DMS53 (cell line): ENCODE measurements at regions not wholly inside any gene's neighbourhood (a gene's known extent, or its start where the extent isn't known, plus 50 kb on each side); places are given as distances from the start of the nearest gene placed in this dataset.

ENCODE experiments used
- DNase-seq: peaks from one replicate; lab custom pipeline; 2025; lab: John Stamatoyannopoulos, UW

- DNase-seq: peak; percentile 24
Observed at GRCh38 chr6:6891949-6892461, 215.8 kb upstream of the RREB1 start.

DNA sequence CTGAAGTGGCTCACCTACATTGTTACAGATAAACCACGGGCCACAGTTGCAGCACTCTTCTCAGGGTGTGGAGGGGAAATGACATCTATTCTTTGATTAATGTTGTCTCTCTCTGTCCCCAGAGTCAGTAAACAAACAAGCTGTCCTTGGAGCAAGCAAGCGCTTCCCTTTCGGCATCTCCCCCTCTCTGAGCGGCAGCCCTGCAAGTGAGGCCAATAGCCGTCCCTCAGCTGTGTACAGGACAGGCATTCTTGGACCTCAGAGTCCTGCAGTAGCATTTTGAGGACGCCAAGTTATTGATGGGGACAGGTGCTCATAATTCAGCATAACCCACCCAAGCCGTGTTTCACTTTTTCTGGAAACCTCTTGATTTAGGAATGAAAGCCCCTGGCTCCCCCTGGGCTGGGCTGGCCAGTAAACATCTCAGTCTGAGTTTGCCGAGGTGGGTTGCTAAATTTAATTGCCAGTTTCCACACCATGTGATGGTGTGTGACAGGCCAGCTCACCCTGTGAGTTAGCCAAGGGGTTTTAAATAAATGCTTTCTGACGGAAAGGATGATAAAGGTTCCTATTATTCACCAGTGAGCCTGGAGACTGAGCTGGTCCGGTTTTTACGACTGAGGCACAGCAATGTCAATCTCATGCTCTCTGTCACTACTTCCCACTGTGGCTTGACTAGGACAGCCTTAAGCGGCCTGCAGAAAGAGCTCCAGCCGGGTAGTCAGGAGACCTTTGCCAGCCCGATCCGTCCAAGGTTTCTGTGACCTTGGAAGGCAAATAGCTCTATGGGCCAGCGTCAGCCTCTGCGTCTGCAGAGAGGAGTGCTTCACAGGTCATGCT lies 214.8 kb upstream of the RREB1 start:
- no peak for DNase-seq

- DNase-seq: no peak
Observed at GRCh38 chr6:6893701-6894100, 214.1 kb upstream of the RREB1 start.

- no peak for DNase-seq
Observed at GRCh38 chr6:6895929-6896328, 211.8 kb upstream of the RREB1 start.

DNA sequence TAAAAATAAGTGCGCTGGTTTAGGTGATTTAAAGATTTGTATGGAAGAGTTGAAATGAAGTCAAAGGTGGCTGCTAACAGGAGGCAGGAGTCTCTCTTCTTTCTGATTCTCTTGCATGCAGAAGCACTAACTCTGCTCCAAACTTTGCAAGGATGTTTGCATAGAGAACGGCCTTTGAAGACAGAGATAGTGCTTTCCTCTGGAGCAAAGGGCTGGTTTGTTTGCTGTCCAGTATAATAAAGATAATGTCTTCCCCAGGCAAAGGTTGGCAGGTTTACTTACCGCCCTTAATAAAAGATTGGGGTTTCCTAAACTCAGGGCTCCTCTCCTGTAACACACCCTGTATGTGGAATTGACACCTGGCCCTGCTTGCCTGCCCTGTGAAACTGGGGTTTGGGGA lies 210.6 kb upstream of the RREB1 start:
- DNase-seq: no peak

DNA sequence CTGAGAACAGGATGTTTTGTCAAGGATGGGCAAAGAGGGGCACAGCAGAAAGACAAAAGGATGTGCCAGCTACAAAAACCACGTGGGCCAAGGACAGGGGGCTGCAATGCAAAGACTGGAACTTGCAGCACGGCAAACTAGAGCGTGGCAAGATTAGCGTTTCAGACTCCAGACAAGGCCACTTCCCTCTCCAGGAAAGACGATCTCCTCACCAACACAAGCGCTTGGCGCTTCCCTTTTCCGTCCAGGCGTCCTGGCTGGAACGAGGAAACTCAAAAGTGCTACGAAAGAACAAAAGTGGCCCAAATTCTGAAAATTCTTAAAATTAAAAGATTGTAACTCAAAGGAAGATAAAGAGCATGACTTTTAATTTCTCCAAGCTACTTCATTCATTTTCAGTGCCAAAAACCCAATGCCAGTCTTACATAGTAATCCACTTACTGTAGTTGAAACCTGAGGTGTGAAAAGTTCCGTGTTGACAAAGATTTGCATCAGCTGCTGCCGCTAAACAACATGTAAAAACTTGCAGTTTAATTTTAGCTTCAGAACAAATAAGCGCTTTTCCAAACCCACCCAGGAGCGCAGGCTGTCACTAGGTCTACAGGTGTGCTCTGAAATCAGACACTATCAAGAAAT lies 207.1 kb upstream of the RREB1 start:
- DNase-seq: no peak

GRCh38 chr6:6901205-6901719 lies 206.5 kb upstream of the RREB1 start:
- DNase-seq: no peak

DNA sequence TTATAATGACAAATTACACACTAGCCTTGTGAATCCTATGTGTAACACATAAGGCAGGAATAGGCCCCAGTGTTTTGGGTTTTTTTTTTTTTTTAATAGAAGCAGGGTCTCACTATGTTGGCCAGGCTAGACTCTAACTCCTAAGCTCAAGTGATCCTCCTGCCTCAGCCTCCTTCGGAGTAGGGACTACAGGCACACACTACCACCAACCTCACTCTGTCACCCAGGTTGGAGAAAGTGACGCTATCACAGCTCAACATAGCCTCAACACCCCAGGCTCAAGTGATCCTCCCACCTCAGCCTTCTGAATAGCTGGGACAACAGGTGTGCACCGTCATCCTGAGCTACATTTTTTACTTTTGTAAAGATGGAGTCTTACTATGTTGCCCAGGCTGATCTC lies 205.8 kb upstream of the RREB1 start:
- no peak for DNase-seq

- no peak for DNase-seq
Observed at GRCh38 chr6:6905961-6906518, 201.7 kb upstream of the RREB1 start.

- DNase-seq: no peak
Observed at GRCh38 chr6:6906570-6907213, 201.1 kb upstream of the RREB1 start.

GRCh38 chr6:6907286-6907685 lies 200.5 kb upstream of the RREB1 start:
- DNase-seq: no peak

GRCh38 chr6:6908121-6908520 lies 199.6 kb upstream of the RREB1 start:
- no peak for DNase-seq

DNA sequence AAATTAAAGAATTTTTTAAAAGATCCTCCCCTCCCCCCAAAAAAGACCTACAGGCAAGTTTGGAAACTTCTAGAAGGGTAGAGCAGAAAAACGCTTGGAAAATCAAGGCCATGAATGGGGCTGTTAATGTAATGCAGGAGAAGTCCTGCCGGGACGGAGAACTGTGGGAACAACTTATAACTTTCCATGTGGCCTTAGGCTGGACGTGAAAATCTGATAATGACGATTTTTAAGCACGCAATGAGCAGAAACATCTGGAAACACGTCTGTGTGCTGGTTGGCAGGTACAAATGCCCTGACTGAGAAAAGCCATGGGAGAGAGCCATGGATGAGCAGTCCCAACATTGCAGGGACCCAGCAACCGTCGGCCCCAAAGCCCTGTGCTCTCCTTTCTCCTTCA lies 198.7 kb upstream of the RREB1 start:
- no peak for DNase-seq

DNA sequence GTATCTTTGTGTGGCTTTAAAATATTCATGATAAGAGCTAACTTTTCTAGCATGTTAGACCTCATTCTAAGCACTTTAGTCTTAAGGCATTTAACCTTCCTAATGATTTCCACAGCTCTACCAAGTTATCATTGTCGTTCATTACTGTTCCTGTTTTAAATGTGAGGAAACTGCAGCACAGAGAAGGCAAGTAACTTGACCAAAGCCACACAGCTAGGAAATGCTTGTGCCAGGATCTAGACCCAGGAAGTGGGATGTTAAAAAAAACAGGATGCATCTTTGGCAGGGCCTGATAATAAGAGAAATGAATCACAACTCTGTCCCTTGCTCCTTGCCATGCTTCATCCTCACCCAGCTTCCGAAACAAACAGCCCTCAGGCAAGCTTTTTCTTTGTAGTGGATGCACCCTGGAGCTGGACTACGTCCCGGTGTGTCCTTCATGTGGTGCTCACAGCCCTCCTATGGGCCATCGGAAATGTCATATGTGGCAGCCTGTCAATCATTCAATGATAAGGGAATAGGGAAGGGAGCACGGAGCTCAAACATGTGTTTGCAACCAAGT lies 196.9 kb upstream of the RREB1 start:
- DNase-seq: no peak

GRCh38 chr6:6911391-6911790 lies 196.4 kb upstream of the RREB1 start:
- DNase-seq: no peak

DNA sequence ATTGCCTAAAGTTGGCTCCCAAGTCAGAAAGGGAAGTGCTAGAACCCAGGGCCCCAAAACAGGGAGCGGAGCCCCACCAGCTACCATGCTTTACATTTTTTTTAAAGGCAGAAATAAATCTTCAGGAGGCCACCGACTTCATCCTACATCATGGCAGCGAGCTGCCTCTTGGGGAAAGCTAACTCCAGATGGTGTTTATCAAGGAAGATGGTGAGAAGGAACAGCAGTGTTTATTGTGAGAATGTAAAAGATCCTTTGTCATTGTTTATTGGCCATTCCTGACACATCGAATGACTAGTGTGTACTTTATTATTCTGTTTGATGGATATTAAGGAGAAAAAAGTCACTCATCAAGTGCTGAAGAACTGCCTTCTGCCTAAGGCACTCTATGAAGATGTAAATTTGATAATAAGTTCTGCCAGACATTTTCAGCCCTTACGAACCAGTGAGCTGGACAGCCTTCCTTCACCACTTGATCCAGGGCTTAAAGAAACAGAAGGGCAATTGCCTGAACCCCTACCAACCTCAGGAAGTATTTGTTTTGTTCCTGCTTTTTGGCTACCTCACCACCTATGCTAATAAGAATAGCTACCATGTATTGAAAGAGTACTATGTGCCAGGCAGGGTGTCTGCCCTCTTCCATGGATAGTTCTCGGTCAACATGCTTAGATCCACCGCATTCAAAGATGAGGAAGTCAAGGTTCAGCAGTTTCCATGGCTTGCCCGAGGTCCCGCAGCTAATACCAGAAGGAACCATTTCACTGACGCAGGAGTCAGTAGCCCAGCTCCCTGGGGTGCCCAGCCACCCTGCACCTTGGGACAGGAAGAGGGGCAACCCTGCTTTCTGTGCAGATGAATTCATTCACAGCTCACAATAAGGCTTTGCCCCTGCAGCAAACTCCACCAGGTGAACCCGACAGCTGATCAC lies 194.7 kb upstream of the RREB1 start:
- DNase-seq: no peak

GRCh38 chr6:6915219-6915618 lies 192.5 kb upstream of the RREB1 start:
- peak; percentile 61 for DNase-seq

- DNase-seq: no peak
Observed at GRCh38 chr6:6915813-6916547, 191.8 kb upstream of the RREB1 start.

DNA sequence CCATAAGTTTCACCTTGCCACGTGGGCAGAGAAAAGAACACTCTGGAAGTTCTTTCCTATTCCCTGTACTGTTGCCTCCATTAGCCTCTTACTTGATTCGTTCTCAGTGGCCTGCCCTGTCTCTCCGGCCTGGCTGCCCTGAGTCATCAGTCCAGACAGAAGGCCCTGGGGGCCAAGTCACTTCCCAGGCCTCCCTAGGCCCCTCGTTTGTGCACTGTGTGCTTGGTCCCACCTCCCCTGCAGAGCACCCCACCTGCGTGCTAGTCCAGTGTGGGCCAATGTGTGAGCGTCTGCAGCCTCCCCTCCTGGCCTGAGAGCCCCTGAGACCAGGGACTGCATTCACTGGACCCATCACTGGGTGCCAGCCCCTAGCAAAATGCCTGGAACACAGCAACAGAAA lies 191.2 kb upstream of the RREB1 start:
- no peak for DNase-seq
